ENCODE measurements at regions not wholly inside any gene's neighbourhood (a gene's known extent, or its start where the extent isn't known, plus 50 kb on each side); places are given as distances from the start of the nearest gene placed in this dataset.
"Not testable (repeated sequence)": the region's sequence is repeated elsewhere in the genome, so short reads cannot be mapped to it uniquely, and the experiment has no call there.

- TF ChIP-seq CTCF (IDR thresholded peaks at IDR 0.05; ENCODE audit: unreplicated experiment): no peak
- no peaks in the 10 kb centered on the region for H3K27me3 Mint-ChIP-seq (ENCODE audit: insufficient read depth, unreplicated experiment)
These were observed 104.2 kb upstream of the CHST15 start for GRCh38 chr10:124197371-124198124.

GRCh38 chr10:124196659-124197058 lies 103.3 kb upstream of the CHST15 start:
- ChIA-PET CTCF (interaction anchor here (1.1 kb wide), 1 partner anchor 10 kb away, joined by 3 read pairs; no protein-coding TSS in a partner anchor), POLR2A (no interaction called here)
- BruUV-seq (replicated peaks): no TSS peak
- H3K4me3 Mint-ChIP-seq (ENCODE audit: unreplicated experiment): no peak overlapping the region
- peaks cover 4% of the 10 kb centered on the region for H3K27me3 Mint-ChIP-seq (ENCODE audit: insufficient read depth, unreplicated experiment)
- TF ChIP-seq CTCF (IDR thresholded peaks at IDR 0.05; ENCODE audit: unreplicated experiment): no peak
- no peaks in the 10 kb centered on the region for H3K36me3 Mint-ChIP-seq (ENCODE audit: insufficient read depth, unreplicated experiment)
- intact Hi-C loops (cut with micrococcal nuclease): no loop called here
- H3K9me3 Mint-ChIP-seq (ENCODE audit: unreplicated experiment): no peaks in the 10 kb centered on the region
- DNase-seq (ENCODE audit: unreplicated experiment): no peak
- H3K27ac Mint-ChIP-seq (ENCODE audit: low read depth, unreplicated experiment): no peak overlapping the region
- H3K4me1 Mint-ChIP-seq (ENCODE audit: insufficient read depth, unreplicated experiment): no peaks in the 10 kb centered on the region

More at GRCh38 chr10:124197371-124198124, 104.2 kb upstream of the CHST15 start:
- H3K9me3 Mint-ChIP-seq (ENCODE audit: unreplicated experiment): no peaks in the 10 kb centered on the region
- H3K4me1 Mint-ChIP-seq (ENCODE audit: insufficient read depth, unreplicated experiment): no peaks in the 10 kb centered on the region
- no peaks in the 10 kb centered on the region for H3K36me3 Mint-ChIP-seq (ENCODE audit: insufficient read depth, unreplicated experiment)
- H3K4me3 Mint-ChIP-seq (ENCODE audit: unreplicated experiment): no peak overlapping the region
- CTCF ChIA-PET: no interaction called here
- no TSS peak for BruUV-seq (replicated peaks)
- no peak overlapping the region for H3K27ac Mint-ChIP-seq (ENCODE audit: low read depth, unreplicated experiment)
- intact Hi-C loops (cut with micrococcal nuclease): no loop called here
- POLR2A ChIA-PET: no interaction called here
- DNase-seq (ENCODE audit: unreplicated experiment): no peak

DNA sequence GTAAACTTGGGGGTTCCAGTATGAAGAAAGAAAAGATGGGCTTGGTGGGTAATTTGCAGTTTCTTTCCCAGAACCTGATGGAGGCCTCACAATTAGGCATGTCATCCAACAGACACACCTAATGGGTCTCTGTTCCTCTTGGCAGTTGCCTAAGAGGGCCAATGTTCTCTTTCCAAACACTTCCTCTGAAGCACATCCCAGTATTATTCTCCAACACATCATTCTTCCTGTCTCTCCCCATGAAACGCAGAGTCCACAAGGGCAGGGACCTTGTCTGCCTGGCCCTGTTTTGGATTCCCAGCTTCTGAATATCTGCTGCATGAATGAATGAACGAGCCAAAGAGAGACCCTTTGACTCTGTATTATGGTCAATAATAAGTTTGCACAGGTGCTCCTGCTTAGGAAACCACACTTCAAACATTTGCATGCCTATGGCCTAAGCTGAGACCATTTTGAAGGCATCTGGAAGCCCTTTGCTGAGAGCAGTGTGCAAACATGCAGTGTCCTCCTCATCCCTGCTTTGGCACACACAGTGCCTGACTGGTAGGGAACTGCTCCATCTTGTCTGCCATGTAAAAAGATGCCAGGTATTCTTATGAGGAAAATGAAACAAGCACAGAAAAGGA lies 100.9 kb upstream of the CHST15 start:
- Mint-ChIP-seq H3K4me3 (ENCODE audit: unreplicated experiment) (no peak overlapping the region), H3K9me3 (ENCODE audit: unreplicated experiment) (no peaks in the 10 kb centered on the region), H3K4me1 (ENCODE audit: insufficient read depth, unreplicated experiment) (no peaks in the 10 kb centered on the region), H3K27me3 (ENCODE audit: insufficient read depth, unreplicated experiment) (peaks cover 27% of the 10 kb centered on the region), H3K36me3 (ENCODE audit: insufficient read depth, unreplicated experiment) (no peaks in the 10 kb centered on the region), H3K27ac (ENCODE audit: low read depth, unreplicated experiment) (no peak overlapping the region)
- ChIA-PET CTCF (interaction anchor here (0.6 to 1.0 kb wide), 2 partner anchors 30 to 189 kb away, joined by 3 to 5 read pairs; no protein-coding TSS in a partner anchor), POLR2A (no interaction called here)
- BruUV-seq (replicated peaks): no TSS peak
- DNase-seq (ENCODE audit: unreplicated experiment): no peak
- intact Hi-C loops (cut with micrococcal nuclease): no loop called here
- no peak for TF ChIP-seq CTCF (IDR thresholded peaks at IDR 0.05; ENCODE audit: unreplicated experiment)

- ChIA-PET CTCF (interaction anchor here (0.6 to 1.0 kb wide), 3 partner anchors 9 to 191 kb away, joined by 3 to 5 read pairs (median 3); no protein-coding TSS in a partner anchor), POLR2A (no interaction called here)
- intact Hi-C loops (cut with micrococcal nuclease): no loop called here
- no peak for DNase-seq (ENCODE audit: unreplicated experiment)
- no TSS peak for BruUV-seq (replicated peaks)
- peak overlapping the region; percentile 75 for H3K27ac Mint-ChIP-seq (ENCODE audit: low read depth, unreplicated experiment)
- H3K4me3 Mint-ChIP-seq (ENCODE audit: unreplicated experiment): no peak overlapping the region
- H3K9me3 Mint-ChIP-seq (ENCODE audit: unreplicated experiment): no peaks in the 10 kb centered on the region
- H3K4me1 Mint-ChIP-seq (ENCODE audit: insufficient read depth, unreplicated experiment): no peaks in the 10 kb centered on the region
- TF ChIP-seq CTCF (IDR thresholded peaks at IDR 0.05; ENCODE audit: unreplicated experiment): no peak
- H3K36me3 Mint-ChIP-seq (ENCODE audit: insufficient read depth, unreplicated experiment): no peaks in the 10 kb centered on the region
- peaks cover 32% of the 10 kb centered on the region for H3K27me3 Mint-ChIP-seq (ENCODE audit: insufficient read depth, unreplicated experiment)
These were observed 99.9 kb upstream of the CHST15 start for GRCh38 chr10:124193309-124193696.

DNA sequence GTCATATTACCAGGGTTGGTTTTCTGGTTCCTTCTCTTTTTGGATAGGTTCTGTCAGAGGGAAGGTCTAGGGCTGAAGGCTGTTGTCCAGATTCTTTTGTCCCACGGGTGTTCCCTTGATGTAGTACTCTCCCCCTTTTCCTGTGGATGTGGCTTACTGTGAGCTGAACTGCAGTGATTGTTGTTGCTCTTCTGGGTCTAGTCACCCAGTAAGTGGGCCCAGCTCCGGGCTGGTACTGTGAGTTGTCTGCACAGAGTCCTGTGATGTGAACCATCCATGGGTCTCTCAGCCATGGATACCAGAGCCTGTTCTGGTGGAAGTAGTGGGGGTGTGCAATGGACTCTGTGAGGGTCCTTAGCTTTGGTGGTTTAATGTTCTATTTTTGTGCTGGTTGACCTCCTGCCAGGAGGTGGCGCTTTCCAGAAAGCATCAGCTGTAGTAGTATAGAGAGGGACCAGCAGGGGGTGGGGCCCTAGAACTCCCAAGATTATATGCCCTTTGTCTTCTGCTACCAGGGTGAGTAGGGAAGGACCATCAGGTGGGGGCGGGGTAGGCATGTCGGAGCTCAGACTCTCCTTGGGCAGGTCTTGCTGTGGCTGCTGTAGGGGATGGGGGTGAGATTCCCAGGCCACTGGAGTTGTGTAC lies 99.4 kb upstream of the CHST15 start:
- intact Hi-C loops (cut with micrococcal nuclease); H3K9me3 Mint-ChIP-seq (ENCODE audit: unreplicated experiment); BruUV-seq (replicated peaks); H3K27ac Mint-ChIP-seq (ENCODE audit: low read depth, unreplicated experiment); H3K4me1 Mint-ChIP-seq (ENCODE audit: insufficient read depth, unreplicated experiment); POLR2A ChIA-PET; H3K36me3 Mint-ChIP-seq (ENCODE audit: insufficient read depth, unreplicated experiment); DNase-seq (ENCODE audit: unreplicated experiment); H3K4me3 Mint-ChIP-seq (ENCODE audit: unreplicated experiment): not testable (repeated sequence)
- CTCF ChIA-PET: interaction anchor here (0.7 to 1.1 kb wide), 4 partner anchors 9 to 191 kb away, joined by 3 to 5 read pairs (median 3); no protein-coding TSS in a partner anchor
- peaks cover 32% of the 10 kb centered on the region for H3K27me3 Mint-ChIP-seq (ENCODE audit: insufficient read depth, unreplicated experiment)

GRCh38 chr10:124190476-124190875 lies 97.1 kb upstream of the CHST15 start:
- H3K4me1 Mint-ChIP-seq (ENCODE audit: insufficient read depth, unreplicated experiment); CTCF ChIA-PET; intact Hi-C loops (cut with micrococcal nuclease); DNase-seq (ENCODE audit: unreplicated experiment); H3K27ac Mint-ChIP-seq (ENCODE audit: low read depth, unreplicated experiment); H3K4me3 Mint-ChIP-seq (ENCODE audit: unreplicated experiment); H3K36me3 Mint-ChIP-seq (ENCODE audit: insufficient read depth, unreplicated experiment); POLR2A ChIA-PET; H3K9me3 Mint-ChIP-seq (ENCODE audit: unreplicated experiment); BruUV-seq (replicated peaks): not testable (repeated sequence)
- H3K27me3 Mint-ChIP-seq (ENCODE audit: insufficient read depth, unreplicated experiment): peaks cover 32% of the 10 kb centered on the region

Measured in MCF 10A (cell line).